Mesendoderm (in vitro differentiated cells): ENCODE measurements at regions not wholly inside any gene's neighbourhood (a gene's known extent, or its start where the extent isn't known, plus 50 kb on each side); places are given as distances from the start of the nearest gene placed in this dataset.

Experiments used
- DNase-seq: peaks from one replicate; pipeline ENCODE4 v3.0.0; 2013
- H2AK5ac ChIP-seq: 2 replicates; pipeline ENCODE4 v1.6.1; 2013; ENCODE audit warnings: low read length, inconsistent platforms
- H2BK120ac ChIP-seq: 2 replicates; pipeline ENCODE4 v1.6.1; 2013; ENCODE audit warnings: low read depth, mild to moderate bottlenecking, low read length, moderate library complexity, mixed read lengths
- H2BK15ac ChIP-seq: replicated peaks from 2 replicates; pipeline ENCODE4 v1.6.1; 2013; ENCODE audit warnings: low read depth, mild to moderate bottlenecking, moderate library complexity
- H2BK5ac ChIP-seq: 2 replicates; pipeline ENCODE4 v1.6.1; 2013; ENCODE audit warnings: low read length, inconsistent platforms
- H3K18ac ChIP-seq: 2 replicates; pipeline ENCODE4 v1.6.1; 2013; ENCODE audit warnings: mild to moderate bottlenecking, low read length, mixed read lengths
- H3K23ac ChIP-seq: one replicate; pipeline ENCODE4 v1.6.1; 2013; ENCODE audit warnings: low read length
- H3K27ac ChIP-seq: 2 replicates; pipeline ENCODE4 v1.5.1; 2013; ENCODE audit warnings: low read depth, mild to moderate bottlenecking, inconsistent platforms, low read length, moderate library complexity
- H3K27me3 ChIP-seq: 2 replicates; pipeline ENCODE4 v1.6.1; 2013; ENCODE audit warnings: low read length, control low read depth, mild to moderate bottlenecking, inconsistent platforms; ENCODE audit not compliant: insufficient read depth, poor library complexity
- H3K36me3 ChIP-seq: 2 replicates; pipeline ENCODE4 v1.6.1; 2013; ENCODE audit warnings: low read length, inconsistent platforms; ENCODE audit not compliant: control insufficient read depth, insufficient read depth
- H3K4ac ChIP-seq: one replicate; pipeline ENCODE4 v1.6.1; 2013; ENCODE audit warnings: low read depth, mild to moderate bottlenecking, low read length, moderate library complexity
- H3K4me1 ChIP-seq: 2 replicates; pipeline ENCODE4 v1.6.1; 2013; ENCODE audit warnings: low read depth, low read length, inconsistent platforms; ENCODE audit not compliant: control insufficient read depth
- H3K4me2 ChIP-seq: 2 replicates; pipeline ENCODE4 v1.6.1; 2013; ENCODE audit warnings: low read length
- H3K4me3 ChIP-seq: 2 replicates; pipeline ENCODE4 v1.5.1; 2013; ENCODE audit warnings: mild to moderate bottlenecking, low read length
- H3K56ac ChIP-seq: one replicate; pipeline ENCODE4 v1.6.1; 2013; ENCODE audit warnings: low read length
- H3K79me1 ChIP-seq: 2 replicates; pipeline ENCODE4 v1.6.1; 2013; ENCODE audit warnings: low read length, inconsistent platforms
- H3K79me2 ChIP-seq: 2 replicates; pipeline ENCODE4 v1.6.1; 2013; ENCODE audit warnings: mild to moderate bottlenecking, low read length; ENCODE audit not compliant: control insufficient read depth, insufficient read depth
- H3K9ac ChIP-seq: 2 replicates; pipeline ENCODE4 v1.6.1; 2013; ENCODE audit warnings: low read length, inconsistent platforms
- H4K5ac ChIP-seq: one replicate; pipeline ENCODE4 v1.6.1; 2013; ENCODE audit warnings: low read length
- H4K8ac ChIP-seq: one replicate; pipeline ENCODE4 v1.6.1; 2013; ENCODE audit warnings: low read depth, mild to moderate bottlenecking, control low read depth, low read length, moderate library complexity
- WGBS: extraction: QIAGEN DNeasy Blood & Tissue Kit; methylation state at CpG from one replicate; pipeline ENCODE4 v1.1.7; 2013; ENCODE audit warnings: low lambda C conversion rate, missing lambda C conversion rate; ENCODE audit not compliant: insufficient coverage; ENCODE audit errors: extremely low coverage; 5-methylcytosine and 5-hydroxymethylcytosine counted together

DNA sequence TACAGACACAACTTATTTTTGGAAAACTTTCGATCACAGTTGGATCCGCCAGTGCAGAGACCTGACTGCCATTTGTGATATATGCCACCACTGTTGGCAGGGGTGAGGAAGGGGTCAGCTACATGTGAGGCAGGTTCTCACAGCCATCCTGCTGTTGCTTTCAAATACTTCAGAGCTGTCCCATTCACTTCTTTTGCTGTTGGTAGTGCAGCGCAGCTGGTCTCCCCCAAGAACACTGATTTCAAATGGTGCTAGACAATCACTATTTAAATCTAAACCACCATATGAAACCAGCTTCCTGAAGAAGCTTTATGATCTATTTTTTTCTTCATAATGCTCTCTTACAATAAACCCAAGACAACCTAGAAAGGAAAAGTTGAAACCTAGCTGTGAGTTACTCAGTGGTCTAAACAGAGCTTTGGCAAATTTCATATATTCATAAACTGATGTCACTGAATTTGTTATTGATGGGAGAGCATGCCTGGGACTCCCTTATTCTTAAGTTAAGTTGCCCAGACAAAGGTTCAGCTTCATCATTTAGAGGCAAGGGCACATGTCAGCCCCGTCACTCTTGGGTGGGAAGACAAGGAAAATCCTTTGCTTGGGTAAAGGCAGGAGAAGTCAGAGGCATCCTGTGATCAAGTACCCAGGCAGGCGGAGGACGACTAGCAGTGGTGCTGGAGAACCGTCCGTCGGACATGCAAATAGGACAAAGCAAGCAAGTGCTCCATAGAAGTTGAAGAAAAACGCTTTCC is 143.4 kb upstream of the KLF14 start:
- H3K9ac ChIP-seq, result no peak overlapping the region
- H3K36me3 ChIP-seq, result no peaks in the 10 kb centered on the region
- no peak overlapping the region for H2BK15ac ChIP-seq
- H3K4me2 ChIP-seq, result no peak overlapping the region
- no peak overlapping the region for H3K4me3 ChIP-seq
- H3K79me1 ChIP-seq, result no peaks in the 10 kb centered on the region
- DNase-seq, result no peak
- H3K23ac ChIP-seq, result no peak overlapping the region
- H3K27me3 ChIP-seq, result no peaks in the 10 kb centered on the region
- no peak overlapping the region for H3K18ac ChIP-seq
- H3K4me1 ChIP-seq, result no peaks in the 10 kb centered on the region
- no peaks in the 10 kb centered on the region for H3K79me2 ChIP-seq
- no peak overlapping the region for H3K4ac ChIP-seq
- H4K5ac ChIP-seq, result no peak overlapping the region
- no peak overlapping the region for H2BK5ac ChIP-seq
- no peak overlapping the region for H3K27ac ChIP-seq
- H4K8ac ChIP-seq, result no peak overlapping the region
- WGBS, result no CpG with 5 or more reads among the region's 10 CpGs
- H2BK120ac ChIP-seq, result no peak overlapping the region
- H2AK5ac ChIP-seq, result no peak overlapping the region
- H3K56ac ChIP-seq, result no peak overlapping the region

DNA sequence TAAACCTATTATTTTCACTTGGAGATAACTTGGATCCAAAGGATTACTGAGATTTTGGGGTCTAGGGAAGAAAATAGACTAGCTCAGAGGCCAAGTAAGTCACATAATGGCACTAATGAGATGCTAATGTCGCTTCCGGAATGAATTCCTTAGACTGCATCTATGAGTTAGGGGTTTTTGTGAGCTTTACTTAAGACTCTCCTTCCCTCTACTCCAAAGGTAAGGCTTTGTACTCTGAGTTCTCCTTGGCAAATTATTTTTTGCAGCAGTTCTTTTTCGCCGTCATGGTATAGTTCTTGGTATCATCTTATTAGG is 143.9 kb upstream of the KLF14 start:
- H3K79me2 ChIP-seq, result no peaks in the 10 kb centered on the region
- H3K9ac ChIP-seq, result no peak overlapping the region
- no peaks in the 10 kb centered on the region for H3K79me1 ChIP-seq
- no peak overlapping the region for H3K4me3 ChIP-seq
- H3K27ac ChIP-seq, result no peak overlapping the region
- H3K56ac ChIP-seq, result no peak overlapping the region
- H2BK15ac ChIP-seq, result no peak overlapping the region
- no peak overlapping the region for H2BK120ac ChIP-seq
- no CpG with 5 or more reads among the region's 4 CpGs for WGBS
- no peaks in the 10 kb centered on the region for H3K4me1 ChIP-seq
- no peak overlapping the region for H2BK5ac ChIP-seq
- H4K5ac ChIP-seq, result no peak overlapping the region
- H3K18ac ChIP-seq, result no peak overlapping the region
- no peaks in the 10 kb centered on the region for H3K36me3 ChIP-seq
- H2AK5ac ChIP-seq, result no peak overlapping the region
- no peak overlapping the region for H3K4me2 ChIP-seq
- H3K23ac ChIP-seq, result no peak overlapping the region
- no peaks in the 10 kb centered on the region for H3K27me3 ChIP-seq
- no peak for DNase-seq
- H4K8ac ChIP-seq, result no peak overlapping the region
- no peak overlapping the region for H3K4ac ChIP-seq

DNA sequence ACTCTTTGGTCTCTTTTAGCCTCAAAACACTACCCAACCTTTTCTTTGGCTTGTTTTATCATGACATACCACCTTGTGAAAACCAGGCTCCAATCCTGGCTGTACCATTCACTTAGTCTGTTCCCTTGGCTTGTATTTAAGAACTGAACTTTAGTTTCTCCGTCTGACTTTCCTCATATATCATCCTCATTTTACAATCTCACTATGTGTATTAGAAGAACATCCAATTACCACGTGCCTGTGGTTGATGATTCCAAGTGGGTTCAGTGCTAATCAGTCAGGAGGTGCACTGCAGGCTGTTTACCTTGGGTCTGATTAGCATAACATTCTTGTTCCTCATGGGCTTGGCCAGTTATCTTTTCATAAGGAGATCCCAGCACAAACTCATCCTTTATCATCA is 144.8 kb upstream of the KLF14 start:
- H3K56ac ChIP-seq, result no peak overlapping the region
- H3K9ac ChIP-seq, result no peak overlapping the region
- H3K23ac ChIP-seq, result no peak overlapping the region
- no peak overlapping the region for H3K4ac ChIP-seq
- no peak overlapping the region for H3K4me2 ChIP-seq
- no peak overlapping the region for H2BK120ac ChIP-seq
- no peaks in the 10 kb centered on the region for H3K79me1 ChIP-seq
- no peak for DNase-seq
- no peak overlapping the region for H3K4me3 ChIP-seq
- H2BK15ac ChIP-seq, result no peak overlapping the region
- WGBS, result no CpG with 5 or more reads among the region's 2 CpGs
- H3K36me3 ChIP-seq, result no peaks in the 10 kb centered on the region
- no peak overlapping the region for H2BK5ac ChIP-seq
- H4K8ac ChIP-seq, result no peak overlapping the region
- no peak overlapping the region for H3K18ac ChIP-seq
- no peak overlapping the region for H4K5ac ChIP-seq
- H2AK5ac ChIP-seq, result no peak overlapping the region
- H3K79me2 ChIP-seq, result no peaks in the 10 kb centered on the region
- no peaks in the 10 kb centered on the region for H3K4me1 ChIP-seq
- H3K27ac ChIP-seq, result no peak overlapping the region
- H3K27me3 ChIP-seq, result no peaks in the 10 kb centered on the region

GRCh38 chr7:130879191-130879590 is 145.2 kb upstream of the KLF14 start:
- no peak overlapping the region for H2BK5ac ChIP-seq
- no peaks in the 10 kb centered on the region for H3K79me1 ChIP-seq
- DNase-seq, result no peak
- H3K4me3 ChIP-seq, result no peak overlapping the region
- no peak overlapping the region for H4K5ac ChIP-seq
- no peak overlapping the region for H4K8ac ChIP-seq
- H3K4me2 ChIP-seq, result no peak overlapping the region
- WGBS, result no CpG with 5 or more reads among the region's 2 CpGs
- no peak overlapping the region for H2AK5ac ChIP-seq
- H3K18ac ChIP-seq, result no peak overlapping the region
- no peaks in the 10 kb centered on the region for H3K79me2 ChIP-seq
- H3K36me3 ChIP-seq, result no peaks in the 10 kb centered on the region
- no peak overlapping the region for H3K23ac ChIP-seq
- H3K4ac ChIP-seq, result no peak overlapping the region
- no peak overlapping the region for H2BK15ac ChIP-seq
- H3K56ac ChIP-seq, result no peak overlapping the region
- no peak overlapping the region for H3K9ac ChIP-seq
- no peaks in the 10 kb centered on the region for H3K27me3 ChIP-seq
- H3K4me1 ChIP-seq, result no peaks in the 10 kb centered on the region
- no peak overlapping the region for H3K27ac ChIP-seq
- H2BK120ac ChIP-seq, result no peak overlapping the region

GRCh38 chr7:130880668-130881067 is 146.7 kb upstream of the KLF14 start:
- Histone ChIP-seq H3K4me1 (no peaks in the 10 kb centered on the region), H3K4me3 (no peak overlapping the region), H2BK5ac (no peak overlapping the region), H2AK5ac (no peak overlapping the region), H3K36me3 (no peaks in the 10 kb centered on the region), H4K8ac (no peak overlapping the region), H3K56ac (no peak overlapping the region), H2BK15ac (no peak overlapping the region), H3K27ac (no peak overlapping the region), H3K18ac (no peak overlapping the region), H3K79me2 (no peaks in the 10 kb centered on the region), H2BK120ac (no peak overlapping the region), H3K23ac (no peak overlapping the region), H3K79me1 (no peaks in the 10 kb centered on the region), H3K4me2 (no peak overlapping the region), H3K4ac (no peak overlapping the region), H3K9ac (no peak overlapping the region), H4K5ac (no peak overlapping the region), H3K27me3 (no peaks in the 10 kb centered on the region)
- DNase-seq, result no peak
- WGBS, result no CpG with 5 or more reads among the region's 5 CpGs
